Activated naive CD4-positive, alpha-beta T cell treated with anti-CD3 and anti-CD28 coated beads for 36 hours (primary cell): ENCODE measurements at regions not wholly inside any gene's neighbourhood (a gene's known extent, or its start where the extent isn't known, plus 50 kb on each side); places are given as distances from the start of the nearest gene placed in this dataset.

Experiments
- CTCF ChIA-PET: fragments of 350-600 bp; sonication (Branson Sonifier 250); formaldehyde crosslinking; loops from one replicate; lab custom pipeline; 2021; ENCODE audit warnings: antibody characterized with exemption; lab: Charles Lee
- DNase-seq: peaks from one replicate; pipeline ENCODE4 v3.0.0-alpha.2; 2020
- H3K27ac Mint-ChIP-seq: one replicate; pipeline ENCODE4 v1.8.0; 2021; ENCODE audit warnings: mild to moderate bottlenecking, mixed read lengths
- H3K27me3 Mint-ChIP-seq: one replicate; pipeline ENCODE4 v1.8.0; 2021; ENCODE audit warnings: low read depth, mixed read lengths
- H3K36me3 Mint-ChIP-seq: one replicate; pipeline ENCODE4 v1.8.0; 2021; ENCODE audit warnings: low read depth, mixed read lengths
- H3K4me1 Mint-ChIP-seq: one replicate; pipeline ENCODE4 v1.8.0; 2021; ENCODE audit warnings: low read depth, mixed read lengths
- H3K4me3 Mint-ChIP-seq: one replicate; pipeline ENCODE4 v1.8.0; 2021; ENCODE audit warnings: mild to moderate bottlenecking, moderate library complexity, mixed read lengths
- H3K9me3 Mint-ChIP-seq: one replicate; pipeline ENCODE4 v1.8.0; 2021; ENCODE audit warnings: mixed read lengths
- intact Hi-C: fragments of 100-400 bp; cut with micrococcal nuclease; formaldehyde crosslinking; loops from one replicate; pipeline ENCODE4 v1.15.1; 2023

- H3K27ac Mint-ChIP-seq: no peak overlapping the region
- peaks cover 7% of the 10 kb centered on the region for H3K4me1 Mint-ChIP-seq
- no peaks in the 10 kb centered on the region for H3K27me3 Mint-ChIP-seq
- CTCF ChIA-PET: interaction anchor here (2.1 kb wide), 1 partner anchor 343 kb away, joined by 7 read pairs; no protein-coding TSS in a partner anchor
- H3K9me3 Mint-ChIP-seq: no peaks in the 10 kb centered on the region
- no peak overlapping the region for H3K4me3 Mint-ChIP-seq
- no peak for DNase-seq
- intact Hi-C loops: no loop called here
- no peaks in the 10 kb centered on the region for H3K36me3 Mint-ChIP-seq
These were observed 73.3 kb upstream of the WDR26 start for GRCh38 chr1:224507771-224508523.

GRCh38 chr1:224509907-224510306 is 75.3 kb upstream of the WDR26 start:
- Mint-ChIP-seq H3K36me3 (no peaks in the 10 kb centered on the region), H3K27ac (no peak overlapping the region), H3K27me3 (no peaks in the 10 kb centered on the region), H3K9me3 (no peaks in the 10 kb centered on the region), H3K4me1 (no peaks in the 10 kb centered on the region), H3K4me3 (no peak overlapping the region)
- CTCF ChIA-PET: interaction anchor here (0.9 to 2.1 kb wide), 3 partner anchors 53 to 414 kb away, joined by 3 to 8 read pairs (median 7); no protein-coding TSS in a partner anchor
- DNase-seq: no peak
- intact Hi-C loops: loop anchor here (5.0 to 10.0 kb wide), 2 partner anchors 112 to 835 kb away; no protein-coding TSS in a partner anchor

- intact Hi-C loops: loop anchor here (5.0 to 10.0 kb wide), 2 partner anchors 111 to 834 kb away; no protein-coding TSS in a partner anchor
- no peak for DNase-seq
- CTCF ChIA-PET: interaction anchor here (1.9 to 5.4 kb wide), 2 partner anchors 54 to 340 kb away, joined by 8 to 63 read pairs; no protein-coding TSS in a partner anchor
- H3K27ac Mint-ChIP-seq: no peak overlapping the region
- no peaks in the 10 kb centered on the region for H3K27me3 Mint-ChIP-seq
- no peaks in the 10 kb centered on the region for H3K4me1 Mint-ChIP-seq
- no peaks in the 10 kb centered on the region for H3K9me3 Mint-ChIP-seq
- H3K36me3 Mint-ChIP-seq: no peaks in the 10 kb centered on the region
- H3K4me3 Mint-ChIP-seq: no peak overlapping the region
These were observed 76.5 kb upstream of the WDR26 start for GRCh38 chr1:224510880-224511645.

- Mint-ChIP-seq H3K27ac (no peak overlapping the region), H3K4me1 (no peaks in the 10 kb centered on the region), H3K36me3 (no peaks in the 10 kb centered on the region), H3K9me3 (no peaks in the 10 kb centered on the region), H3K4me3 (no peak overlapping the region), H3K27me3 (no peaks in the 10 kb centered on the region)
- no peak for DNase-seq
- CTCF ChIA-PET: interaction anchor here (0.6 to 5.4 kb wide), 26 partner anchors 8 to 412 kb away, joined by 3 to 63 read pairs (median 5); no protein-coding TSS in a partner anchor
- intact Hi-C loops: loop anchor here (1.0 to 10.0 kb wide), 5 partner anchors 110 to 832 kb away; no protein-coding TSS in a partner anchor
These were observed 78.1 kb upstream of the WDR26 start for GRCh38 chr1:224512600-224513151.

- H3K4me3 Mint-ChIP-seq: no peak overlapping the region
- CTCF ChIA-PET: interaction anchor here (0.6 to 5.4 kb wide), 30 partner anchors 9 to 411 kb away, joined by 3 to 63 read pairs (median 5); no protein-coding TSS in a partner anchor
These were observed 78.8 kb upstream of the WDR26 start for GRCh38 chr1:224513383-224513782.

GRCh38 chr1:224513787-224514209 is 79.2 kb upstream of the WDR26 start:
- peak; percentile 94 for DNase-seq
- Mint-ChIP-seq H3K4me1 (no peaks in the 10 kb centered on the region), H3K36me3 (no peaks in the 10 kb centered on the region), H3K4me3 (no peak overlapping the region), H3K27me3 (no peaks in the 10 kb centered on the region), H3K9me3 (no peaks in the 10 kb centered on the region), H3K27ac (no peak overlapping the region)
- intact Hi-C loops: loop anchor here (1.0 to 10.0 kb wide), 5 partner anchors 109 to 831 kb away; no protein-coding TSS in a partner anchor
- CTCF ChIA-PET: interaction anchor here (0.6 to 5.4 kb wide), 26 partner anchors 9 to 411 kb away, joined by 3 to 63 read pairs (median 5); no protein-coding TSS in a partner anchor

More at GRCh38 chr1:224513383-224513782, 78.8 kb upstream of the WDR26 start:
- H3K9me3 Mint-ChIP-seq: no peaks in the 10 kb centered on the region
- H3K27ac Mint-ChIP-seq: no peak overlapping the region
- no peaks in the 10 kb centered on the region for H3K4me1 Mint-ChIP-seq
- no peaks in the 10 kb centered on the region for H3K36me3 Mint-ChIP-seq
- intact Hi-C loops: loop anchor here (1.0 to 10.0 kb wide), 5 partner anchors 109 to 831 kb away; no protein-coding TSS in a partner anchor
- H3K27me3 Mint-ChIP-seq: no peaks in the 10 kb centered on the region
- DNase-seq: no peak

GRCh38 chr1:224517171-224517570 is 82.6 kb upstream of the WDR26 start:
- H3K9me3 Mint-ChIP-seq: no peaks in the 10 kb centered on the region
- no peak overlapping the region for H3K4me3 Mint-ChIP-seq
- DNase-seq: no peak
- no peaks in the 10 kb centered on the region for H3K27me3 Mint-ChIP-seq
- CTCF ChIA-PET: interaction anchor here (1.2 kb wide), 1 partner anchor 334 kb away, joined by 3 read pairs; no protein-coding TSS in a partner anchor
- H3K36me3 Mint-ChIP-seq: no peaks in the 10 kb centered on the region
- H3K27ac Mint-ChIP-seq: no peak overlapping the region
- no peaks in the 10 kb centered on the region for H3K4me1 Mint-ChIP-seq
- intact Hi-C loops: loop anchor here (10.0 kb wide), 1 partner anchor 828 kb away; no protein-coding TSS in a partner anchor

- no peak for DNase-seq
- Mint-ChIP-seq H3K4me1 (no peaks in the 10 kb centered on the region), H3K36me3 (no peaks in the 10 kb centered on the region), H3K4me3 (no peak overlapping the region), H3K27ac (no peak overlapping the region), H3K9me3 (no peaks in the 10 kb centered on the region), H3K27me3 (no peaks in the 10 kb centered on the region)
- intact Hi-C loops: loop anchor here (10.0 kb wide), 1 partner anchor 826 kb away; no protein-coding TSS in a partner anchor
- CTCF ChIA-PET: no interaction called here
These were observed 83.9 kb upstream of the WDR26 start for GRCh38 chr1:224518528-224518927.

- CTCF ChIA-PET: interaction anchor here (1.5 to 2.0 kb wide), 2 partner anchors 332 to 403 kb away, joined by 3 to 7 read pairs; no protein-coding TSS in a partner anchor
- Mint-ChIP-seq H3K36me3 (no peaks in the 10 kb centered on the region), H3K9me3 (no peaks in the 10 kb centered on the region), H3K27me3 (no peaks in the 10 kb centered on the region), H3K4me1 (no peaks in the 10 kb centered on the region), H3K4me3 (no peak overlapping the region), H3K27ac (no peak overlapping the region)
- DNase-seq: no peak
- intact Hi-C loops: loop anchor here (10.0 kb wide), 1 partner anchor 825 kb away; no protein-coding TSS in a partner anchor
These were observed 85.3 kb upstream of the WDR26 start for GRCh38 chr1:224519874-224520273.

GRCh38 chr1:224520808-224521207 is 86.2 kb upstream of the WDR26 start:
- intact Hi-C loops: no loop called here
- Mint-ChIP-seq H3K9me3 (no peaks in the 10 kb centered on the region), H3K27me3 (no peaks in the 10 kb centered on the region), H3K4me1 (no peaks in the 10 kb centered on the region), H3K36me3 (no peaks in the 10 kb centered on the region), H3K4me3 (no peak overlapping the region), H3K27ac (no peak overlapping the region)
- DNase-seq: no peak
- CTCF ChIA-PET: interaction anchor here (1.5 to 2.0 kb wide), 2 partner anchors 331 to 402 kb away, joined by 3 to 7 read pairs; no protein-coding TSS in a partner anchor

GRCh38 chr1:224521904-224522734 is 87.5 kb upstream of the WDR26 start:
- no peaks in the 10 kb centered on the region for H3K27me3 Mint-ChIP-seq
- H3K9me3 Mint-ChIP-seq: no peaks in the 10 kb centered on the region
- CTCF ChIA-PET: interaction anchor here (0.7 to 2.1 kb wide), 2 partner anchors 8 to 330 kb away, joined by 3 to 16 read pairs; no protein-coding TSS in a partner anchor
- intact Hi-C loops: no loop called here
- DNase-seq: no peak
- H3K36me3 Mint-ChIP-seq: no peaks in the 10 kb centered on the region
- H3K4me1 Mint-ChIP-seq: no peaks in the 10 kb centered on the region
- no peak overlapping the region for H3K27ac Mint-ChIP-seq
- no peak overlapping the region for H3K4me3 Mint-ChIP-seq
